H1 (cell line): ENCODE measurements at regions not wholly inside any gene's neighbourhood (a gene's known extent, or its start where the extent isn't known, plus 50 kb on each side); places are given as distances from the start of the nearest gene placed in this dataset.

Experiments used
- CTCF ChIA-PET: fragments of 300-600 bp; sonication (Branson Sonifier 250); formaldehyde crosslinking; loops from one replicate; lab custom pipeline; 2021; ENCODE audit not compliant: partially characterized antibody; lab: Charles Lee
- POLR2A ChIA-PET: fragments of 300-600 bp; sonication (Branson Sonifier 250); formaldehyde crosslinking; loops from one replicate; lab custom pipeline; 2021; ENCODE audit warnings: inconsistent platforms; ENCODE audit not compliant: partially characterized antibody; lab: Charles Lee
- DNase-seq, 2 experiments: peaks; one replicate each; pipeline versions ENCODE4 v3.0.0 to v3.0.0-alpha.2; 2010 to 2022; ENCODE audit warnings: low spot score in 2 of 2, low read depth in 1 of 2, mixed read lengths in 1 of 2
- FAIRE-seq: peaks from 2 replicates; lab custom pipeline; 2011; peaks lifted over from hg19 to GRCh38; lab: Jason Lieb, UNC
- H2AFZ ChIP-seq: 2 replicates; pipeline ENCODE4 v1.8.1; 2012; ENCODE audit warnings: low read length, inconsistent platforms
- H2AK5ac ChIP-seq: 2 replicates; pipeline ENCODE4 v1.6.1; 2013; ENCODE audit warnings: low read depth, low read length
- H2BK120ac ChIP-seq: replicated peaks from 2 replicates; pipeline ENCODE3; 2013; ENCODE audit warnings: low read depth, low read length, inconsistent platforms
- H2BK12ac ChIP-seq: 2 replicates; pipeline ENCODE4 v1.6.1; 2013; ENCODE audit warnings: low read depth, low read length
- H2BK15ac ChIP-seq: 2 replicates; pipeline ENCODE4 v1.6.1; 2013; ENCODE audit warnings: low read length
- H2BK20ac ChIP-seq: 2 replicates; pipeline ENCODE4 v1.6.1; 2013; ENCODE audit warnings: low read length
- H2BK5ac ChIP-seq: 2 replicates; pipeline ENCODE4 v1.6.1; 2013; ENCODE audit warnings: low read depth, low read length
- H3K14ac ChIP-seq: 2 replicates; pipeline ENCODE4 v1.6.1; 2013; ENCODE audit warnings: inconsistent platforms; ENCODE audit not compliant: insufficient read length
- H3K18ac ChIP-seq: 2 replicates; pipeline ENCODE4 v1.6.1; 2013; ENCODE audit warnings: low read length; ENCODE audit errors: extremely low read depth
- H3K23ac ChIP-seq: 2 replicates; pipeline ENCODE4 v1.6.1; 2013; ENCODE audit warnings: inconsistent platforms; ENCODE audit not compliant: insufficient read length
- H3K23me2 ChIP-seq: 2 replicates; pipeline ENCODE4 v1.6.1; 2013; ENCODE audit warnings: low read depth, low read length
- H3K27ac ChIP-seq: 2 replicates; pipeline ENCODE4 v1.6.1; 2011; ENCODE audit warnings: low read depth, low read length, inconsistent platforms
- H3K27me3 ChIP-seq, 4 experiments: replicated peaks in 1 of 4; 1 replicate in 1 of 4; 2 replicates in 3 of 4; pipeline versions ENCODE4 v1.6.1 to v1.8.1; 2011 to 2013; ENCODE audit warnings: low read length in 3 of 4, mild to moderate bottlenecking in 3 of 4, inconsistent platforms in 2 of 4, mixed read lengths in 2 of 4, moderate library complexity in 1 of 4; ENCODE audit not compliant: control insufficient read depth in 3 of 4, insufficient read depth in 3 of 4; ENCODE audit errors: extremely low read depth in 1 of 4
- H3K36me3 ChIP-seq, 4 experiments: 2 replicates each; pipeline versions ENCODE4 v1.6.1 to v1.8.1; 2011 to 2013; ENCODE audit warnings: mild to moderate bottlenecking in 4 of 4, low read length in 3 of 4, moderate library complexity in 2 of 4, control low read depth in 1 of 4, inconsistent platforms in 1 of 4; ENCODE audit not compliant: insufficient read depth in 4 of 4, control insufficient read depth in 2 of 4
- H3K4ac ChIP-seq: replicated peaks from 2 replicates; pipeline ENCODE3; 2013; ENCODE audit warnings: low read length, low read depth, mixed read lengths, inconsistent platforms; ENCODE audit not compliant: insufficient read length
- H3K4me1 ChIP-seq, 4 experiments: replicated peaks in 1 of 4; 1 replicate in 1 of 4; 2 replicates in 3 of 4; pipeline versions ENCODE4 v1.6.1 to v1.8.1; 2011 to 2013; ENCODE audit warnings: low read length in 3 of 4, inconsistent platforms in 2 of 4, mixed read lengths in 1 of 4; ENCODE audit not compliant: insufficient read depth in 4 of 4, control insufficient read depth in 3 of 4
- H3K4me2 ChIP-seq, 2 experiments: 2 replicates each; pipeline versions ENCODE4 v1.6.1 to v1.8.1; 2011 to 2013; ENCODE audit warnings: low read depth in 2 of 2, low read length in 2 of 2, control low read depth in 1 of 2, inconsistent platforms in 1 of 2, mild to moderate bottlenecking in 1 of 2; ENCODE audit not compliant: insufficient read depth in 1 of 2
- H3K4me3 ChIP-seq, 4 experiments: fragments of 200-600, 300-600 bp in 1 of 4; sonication (generic), shearing (Covaris generic), sonication (Bioruptor Twin) in 1 of 4; 2 replicates each; pipeline versions ENCODE4 v1.5.1 to v1.8.1; 2011 to 2016; ENCODE audit warnings: low read length in 4 of 4, low read depth in 3 of 4, control low read depth in 2 of 4, inconsistent platforms in 2 of 4, mild to moderate bottlenecking in 2 of 4, mixed read lengths in 1 of 4, moderate library complexity in 1 of 4; ENCODE audit not compliant: insufficient read depth in 2 of 4; ENCODE audit errors: extremely low read depth in 1 of 4
- H3K56ac ChIP-seq: replicated peaks from 2 replicates; pipeline ENCODE3; 2013; ENCODE audit warnings: low read depth, mild to moderate bottlenecking, mixed read lengths, low read length, inconsistent platforms; ENCODE audit not compliant: insufficient read length
- H3K79me1 ChIP-seq: 2 replicates; pipeline ENCODE4 v1.6.1; 2013; ENCODE audit warnings: low read depth, low read length, control low read depth
- H3K79me2 ChIP-seq, 2 experiments: 2 replicates each; pipeline versions ENCODE4 v1.6.1 to v1.8.1; 2012 to 2013; ENCODE audit warnings: low read length in 2 of 2, mild to moderate bottlenecking in 2 of 2, inconsistent platforms in 1 of 2; ENCODE audit not compliant: insufficient read depth in 2 of 2, control insufficient read depth in 1 of 2
- H3K9ac ChIP-seq, 4 experiments: replicated peaks in 1 of 4; 1 replicate in 1 of 4; 2 replicates in 3 of 4; pipeline versions ENCODE4 v1.6.1 to v1.8.1; 2011 to 2013; ENCODE audit warnings: low read depth in 3 of 4, low read length in 3 of 4, control low read depth in 2 of 4, mild to moderate bottlenecking in 2 of 4, moderate library complexity in 2 of 4, inconsistent platforms in 1 of 4; ENCODE audit errors: extremely low read depth in 1 of 4
- H3K9me3 ChIP-seq, 2 experiments: 2 replicates each; pipeline versions ENCODE4 v1.6.1 to v1.8.1; 2012 to 2013; ENCODE audit warnings: mild to moderate bottlenecking in 2 of 2, moderate library complexity in 2 of 2, control low read depth in 1 of 2, inconsistent platforms in 1 of 2, low read depth in 1 of 2, low read length in 1 of 2, mixed read lengths in 1 of 2; ENCODE audit not compliant: insufficient read depth in 2 of 2
- H4K20me1 ChIP-seq, 2 experiments: replicated peaks in 1 of 2; 2 replicates each; pipeline versions ENCODE3 to v1.8.1; 2011 to 2013; ENCODE audit warnings: inconsistent platforms in 2 of 2, low read length in 2 of 2, mild to moderate bottlenecking in 1 of 2; ENCODE audit not compliant: insufficient read depth in 2 of 2, control insufficient read depth in 1 of 2
- H4K5ac ChIP-seq: 2 replicates; pipeline ENCODE4 v1.6.1; 2013; ENCODE audit warnings: low read length, low read depth, mixed read lengths, inconsistent platforms; ENCODE audit not compliant: insufficient read length
- H4K8ac ChIP-seq: 2 replicates; pipeline ENCODE4 v1.8.0; 2013; ENCODE audit warnings: mild to moderate bottlenecking, moderate library complexity, low read length, inconsistent platforms; ENCODE audit not compliant: insufficient read depth; ENCODE audit errors: extremely low read depth
- H4K91ac ChIP-seq: replicated peaks from 2 replicates; pipeline ENCODE3; 2013; ENCODE audit warnings: low read length, mixed read lengths, inconsistent platforms; ENCODE audit not compliant: insufficient read length
- BACH1 ChIP-seq: IDR thresholded peaks from 2 replicates; pipeline ENCODE4 v1.6.1; 2012; ENCODE audit warnings: low read length, improper control_type of control experiment
- CBX5 ChIP-seq: fragments of 300-800, 300-1000 bp; sonication (generic); IDR thresholded peaks from 2 replicates; pipeline ENCODE4 v1.7.1; 2016; ENCODE audit warnings: antibody characterized with exemption, low read length, low read depth
- CHD2 ChIP-seq: IDR thresholded peaks from 2 replicates; pipeline ENCODE4 v1.6.1; 2012; ENCODE audit warnings: low read length, improper control_type of control experiment
- EZH2 ChIP-seq: fragments of 200-600 bp; sonication (generic); IDR thresholded peaks from 2 replicates; pipeline ENCODE4 v1.7.1; 2012; ENCODE audit warnings: low read depth, mild to moderate bottlenecking, moderate library complexity, low read length, inconsistent platforms; ENCODE audit not compliant: severe bottlenecking
- GTF2F1 ChIP-seq: IDR thresholded peaks from 2 replicates; pipeline ENCODE4 v1.6.1; 2012; ENCODE audit warnings: low read depth, low read length, improper control_type of control experiment, borderline replicate concordance
- KDM1A ChIP-seq: fragments of 200-600, 300-600 bp; sonication (generic); IDR thresholded peaks from 2 replicates; pipeline ENCODE4 v1.7.1; 2016; ENCODE audit warnings: mild to moderate bottlenecking, low read length, borderline replicate concordance
- MAX ChIP-seq: IDR thresholded peaks from 2 replicates; pipeline ENCODE4 v1.6.1; 2012; ENCODE audit warnings: inconsistent platforms
- POLR2AphosphoS5 ChIP-seq: IDR thresholded peaks from 2 replicates; pipeline ENCODE4 v1.6.1; 2011; ENCODE audit warnings: low read depth, low read length
- POU5F1 ChIP-seq: IDR thresholded peaks from 2 replicates; pipeline ENCODE4 v1.6.1; 2011; ENCODE audit warnings: low read depth, mild to moderate bottlenecking, low read length, moderate library complexity
- RXRA ChIP-seq: IDR thresholded peaks from 2 replicates; pipeline ENCODE4 v1.6.1; 2011; ENCODE audit warnings: low read depth, mild to moderate bottlenecking, low read length, moderate library complexity; ENCODE audit not compliant: insufficient read depth
- SIN3A ChIP-seq, 2 experiments: IDR thresholded peaks in 1 of 2; conservative IDR thresholded peaks in 1 of 2; 2 replicates each; pipeline ENCODE4 v1.6.1; 2011 to 2012; ENCODE audit warnings: low read length in 2 of 2, improper control_type of control experiment in 1 of 2, low read depth in 1 of 2, mild to moderate bottlenecking in 1 of 2
- SRF ChIP-seq: IDR thresholded peaks from 2 replicates; pipeline ENCODE4 v1.6.1; 2011; ENCODE audit warnings: mild to moderate bottlenecking, low read depth, low read length, moderate library complexity
- SUZ12 ChIP-seq: fragments of 200-600 bp; sonication (generic); IDR thresholded peaks from 2 replicates; pipeline ENCODE4 v1.6.1; 2012; ENCODE audit warnings: mild to moderate bottlenecking, inconsistent platforms, low read length, moderate library complexity, mixed read lengths
- ZNF274 ChIP-seq: IDR thresholded peaks from 2 replicates; pipeline ENCODE4 v1.7.0; 2012; ENCODE audit warnings: low read length, borderline replicate concordance; ENCODE audit errors: extremely low read depth
- WGBS, 2 experiments: shearing (Covaris generic) in 1 of 2; methylation state at CpG; one replicate each; pipeline versions ENCODE4 v1.1.6 to v1.1.7; 2013 to 2015; ENCODE audit warnings: low lambda C conversion rate in 2 of 2, mixed read lengths in 2 of 2, inconsistent platforms in 1 of 2, low coverage in 1 of 2, missing lambda C conversion rate in 1 of 2; ENCODE audit not compliant: insufficient replicate concordance in 2 of 2, insufficient coverage in 1 of 2, insufficient read length in 1 of 2; ENCODE audit errors: extremely low coverage in 1 of 2, missing lambda C conversion rate in 1 of 2; 5-methylcytosine and 5-hydroxymethylcytosine counted together

GRCh38 chr18:7358989-7359726 lies 128.3 kb downstream of the LRRC30 start:
- H4K5ac ChIP-seq: no peak overlapping the region
- no peak overlapping the region for H2BK20ac ChIP-seq
- 85% methylated on average over 8 of the region's 8 CpGs; no CpG with 5 or more reads in 1 of the 2 experiments for WGBS, 2 experiments
- no peak overlapping the region for H2AK5ac ChIP-seq
- no peak overlapping the region for H4K8ac ChIP-seq
- no peaks in the 10 kb centered on the region for H3K79me1 ChIP-seq
- H3K23ac ChIP-seq: no peak overlapping the region
- H3K14ac ChIP-seq: no peak overlapping the region
- no peaks in the 10 kb centered on the region for H3K23me2 ChIP-seq
- no peaks in the 10 kb centered on the region for H4K20me1 ChIP-seq
- H4K91ac ChIP-seq: no peak overlapping the region
- H2BK120ac ChIP-seq: no peak overlapping the region
- ChIA-PET CTCF (interaction anchor here (0.6 to 1.4 kb wide), 3 partner anchors 8 to 535 kb away, joined by 3 read pairs; no protein-coding TSS in a partner anchor), POLR2A (no interaction called here)
- H2BK15ac ChIP-seq: no peak overlapping the region
- H3K27ac ChIP-seq: no peak overlapping the region
- no peaks in the 10 kb centered on the region for H3K79me2 ChIP-seq
- H3K4me1 ChIP-seq: no peaks in the 10 kb centered on the region
- no peak overlapping the region for H2BK5ac ChIP-seq
- no peak overlapping the region for H3K4me2 ChIP-seq
- H2BK12ac ChIP-seq: no peak overlapping the region
- H3K27me3 ChIP-seq: no peaks in the 10 kb centered on the region
- H3K9me3 ChIP-seq: no peaks in the 10 kb centered on the region
- no peak for DNase-seq
- H3K4ac ChIP-seq: no peak overlapping the region
- no peak overlapping the region for H3K56ac ChIP-seq
- H3K4me3 ChIP-seq: no peak overlapping the region
- H3K9ac ChIP-seq: no peak overlapping the region
- H3K36me3 ChIP-seq: no peaks in the 10 kb centered on the region
- FAIRE-seq: no peak
- no peak overlapping the region for H3K18ac ChIP-seq
- H2AFZ ChIP-seq: no peak overlapping the region
- TF ChIP-seq EZH2: no peak
- TF ChIP-seq KDM1A: no peak
- no peak for TF ChIP-seq CBX5
- no peak for TF ChIP-seq POU5F1
- TF ChIP-seq RXRA: no peak
- no peak for TF ChIP-seq SUZ12
- no peak for TF ChIP-seq MAX
- TF ChIP-seq POLR2AphosphoS5: no peak
- no peak for TF ChIP-seq SRF
- TF ChIP-seq BACH1: no peak
- no peak for TF ChIP-seq CHD2
- TF ChIP-seq ZNF274: no peak
- no peak for TF ChIP-seq GTF2F1
- TF ChIP-seq SIN3A (conservative IDR thresholded peaks at IDR 0.05 in 1 of 2, IDR thresholded peaks at IDR 0.05 in 1 of 2; ENCODE audit: low read depth in 1 of 2, low read length in 2 of 2): no peak
